Vagina (tissue), 2 donors: ENCODE measurements at regions not wholly inside any gene's neighbourhood (a gene's known extent, or its start where the extent isn't known, plus 50 kb on each side); places are given as distances from the start of the nearest gene placed in this dataset.
"Not testable (repeated sequence)": the region's sequence is repeated elsewhere in the genome, so short reads cannot be mapped to it uniquely, and the experiment has no call there.

Source experiments
- DNase-seq, 2 donors: peaks; one replicate each; pipeline ENCODE4 v3.0.0-alpha.2; 2017; ENCODE audit errors: extremely low spot score in 2 of 2
- H3K27ac ChIP-seq: fragments of 200-600 bp; sonication (generic); one replicate; pipeline ENCODE4 v1.5.1; 2019
- H3K27me3 ChIP-seq: fragments of 200-600 bp; sonication (generic); one replicate; pipeline ENCODE4 v1.5.1; 2019
- H3K36me3 ChIP-seq, 2 donors: fragments of 200-600 bp; sonication (generic); one replicate each; pipeline ENCODE4 v1.5.1; 2017 to 2019
- H3K4me1 ChIP-seq: fragments of 200-600 bp; sonication (generic); one replicate; pipeline ENCODE4 v1.5.1; 2019
- H3K4me3 ChIP-seq, 2 donors: fragments of 200-600 bp; sonication (generic); 1 replicate in 1 of 2; 2 replicates in 1 of 2; pipeline ENCODE4 v1.5.1; 2016 to 2019
- H3K9me3 ChIP-seq: fragments of 200-600 bp; sonication (generic); one replicate; pipeline ENCODE4 v1.5.1; 2019
- POLR2A ChIP-seq, 2 donors: fragments of 450-650 bp; IDR thresholded peaks; one replicate each; pipeline ENCODE4 v1.6.1; 2017; ENCODE audit warnings: antibody characterized with exemption in 2 of 2, mild to moderate bottlenecking in 2 of 2, moderate library complexity in 2 of 2
- POLR2AphosphoS5 ChIP-seq, 2 donors: sonication (generic); formaldehyde crosslinking; IDR thresholded peaks; one replicate each; pipeline ENCODE4 v1.9.0; 2017; ENCODE audit warnings: antibody characterized with exemption in 2 of 2, mild to moderate bottlenecking in 2 of 2, low read depth in 1 of 2; ENCODE audit not compliant: insufficient read depth in 1 of 2
- intact Hi-C: fragments of 100-400 bp; cut with DNase I; formaldehyde crosslinking; loops from one replicate; pipeline ENCODE4 v1.15.1; 2023
- TF ChIP-seq, protein P1 (sequence below), 3 experiments: fragments of 450-650 bp in 2 of 3; fragments of 200-600 bp in 1 of 3; sonication (generic) in 1 of 3; IDR thresholded peaks; one replicate each; pipeline ENCODE4 v1.5.1; 2017 to 2019; ENCODE audit warnings: antibody characterized with exemption in 3 of 3, mild to moderate bottlenecking in 2 of 3, moderate library complexity in 2 of 3

DNA sequence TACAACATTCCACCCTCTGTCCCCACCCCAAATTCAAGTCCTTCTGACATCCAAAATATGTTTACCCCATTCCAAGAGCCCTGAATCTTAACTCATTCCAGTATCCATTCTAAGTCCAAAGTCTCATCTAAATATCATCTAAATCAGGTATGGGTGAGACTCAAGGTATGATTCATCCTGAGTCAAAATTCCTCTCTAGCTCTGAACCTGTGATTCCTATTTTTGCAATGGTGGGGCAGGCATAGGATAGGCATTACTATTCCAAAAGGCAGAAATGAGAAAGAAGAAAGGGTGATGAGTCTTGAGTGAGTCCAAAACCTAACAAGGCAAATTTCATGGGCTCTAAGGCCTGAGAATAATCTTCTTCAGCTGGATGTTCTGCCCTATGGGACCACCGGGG lies 140.3 kb upstream of the FAR2 start:
- intact Hi-C loops, result no loop called here
- Histone ChIP-seq H3K4me1 (no peaks in the 10 kb centered on the region), H3K36me3 (no peaks in the 10 kb centered on the region), H3K4me3 (no peak overlapping the region), H3K27me3 (no peaks in the 10 kb centered on the region), H3K9me3 (no peaks in the 10 kb centered on the region), H3K27ac (no peak overlapping the region)
- no peak for DNase-seq
- TF ChIP-seq POLR2A (IDR thresholded peaks at IDR 0.05) (no peak), POLR2AphosphoS5 (IDR thresholded peaks at IDR 0.05; ENCODE audit: insufficient read depth in 1 of 2, low read depth in 1 of 2) (no peak)
- TF ChIP-seq, protein P1, sequence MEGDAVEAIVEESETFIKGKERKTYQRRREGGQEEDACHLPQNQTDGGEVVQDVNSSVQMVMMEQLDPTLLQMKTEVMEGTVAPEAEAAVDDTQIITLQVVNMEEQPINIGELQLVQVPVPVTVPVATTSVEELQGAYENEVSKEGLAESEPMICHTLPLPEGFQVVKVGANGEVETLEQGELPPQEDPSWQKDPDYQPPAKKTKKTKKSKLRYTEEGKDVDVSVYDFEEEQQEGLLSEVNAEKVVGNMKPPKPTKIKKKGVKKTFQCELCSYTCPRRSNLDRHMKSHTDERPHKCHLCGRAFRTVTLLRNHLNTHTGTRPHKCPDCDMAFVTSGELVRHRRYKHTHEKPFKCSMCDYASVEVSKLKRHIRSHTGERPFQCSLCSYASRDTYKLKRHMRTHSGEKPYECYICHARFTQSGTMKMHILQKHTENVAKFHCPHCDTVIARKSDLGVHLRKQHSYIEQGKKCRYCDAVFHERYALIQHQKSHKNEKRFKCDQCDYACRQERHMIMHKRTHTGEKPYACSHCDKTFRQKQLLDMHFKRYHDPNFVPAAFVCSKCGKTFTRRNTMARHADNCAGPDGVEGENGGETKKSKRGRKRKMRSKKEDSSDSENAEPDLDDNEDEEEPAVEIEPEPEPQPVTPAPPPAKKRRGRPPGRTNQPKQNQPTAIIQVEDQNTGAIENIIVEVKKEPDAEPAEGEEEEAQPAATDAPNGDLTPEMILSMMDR (IDR thresholded peaks at IDR 0.05), result no peak

GRCh38 chr12:29012673-29013072 lies 136.4 kb upstream of the FAR2 start:
- no peaks in the 10 kb centered on the region for H3K9me3 ChIP-seq
- no peak overlapping the region for H3K4me3 ChIP-seq
- H3K27ac ChIP-seq, result no peak overlapping the region
- TF ChIP-seq POLR2AphosphoS5 (IDR thresholded peaks at IDR 0.05; ENCODE audit: insufficient read depth in 1 of 2, low read depth in 1 of 2), result no peak
- TF ChIP-seq, protein P1 (IDR thresholded peaks at IDR 0.05), result no peak
- TF ChIP-seq POLR2A (IDR thresholded peaks at IDR 0.05), result no peak
- intact Hi-C loops, result no loop called here
- H3K36me3 ChIP-seq, result no peaks in the 10 kb centered on the region
- H3K4me1 ChIP-seq, result no peaks in the 10 kb centered on the region
- DNase-seq, result no peak
- H3K27me3 ChIP-seq, result no peaks in the 10 kb centered on the region

DNA sequence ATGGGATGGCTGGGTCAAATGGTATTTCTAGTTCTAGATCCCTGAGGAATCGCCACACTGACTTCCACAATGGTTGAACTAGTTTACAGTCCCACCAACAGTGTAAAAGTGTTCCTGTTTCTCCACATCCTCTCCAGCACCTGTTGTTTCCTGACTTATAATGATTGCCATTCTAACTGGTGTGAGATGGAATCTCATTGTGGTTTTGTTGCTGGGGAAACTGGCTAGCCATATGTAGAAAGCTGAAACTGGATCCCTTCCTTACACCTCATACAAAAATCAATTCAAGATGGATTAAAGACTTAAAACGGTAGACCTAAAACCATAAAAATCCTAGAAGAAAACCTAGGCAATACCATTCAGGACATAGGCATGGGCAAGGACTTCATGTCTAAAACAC lies 131.5 kb upstream of the FAR2 start:
- intact Hi-C loops, H3K4me1 ChIP-seq, H3K4me3 ChIP-seq, H3K36me3 ChIP-seq, DNase-seq, H3K27ac ChIP-seq, H3K9me3 ChIP-seq, H3K27me3 ChIP-seq: not testable (repeated sequence)

GRCh38 chr12:29023436-29024076 lies 125.5 kb upstream of the FAR2 start:
- H3K27ac ChIP-seq, result no peak overlapping the region
- intact Hi-C loops, result no loop called here
- H3K4me1 ChIP-seq, result peaks cover 8% of the 10 kb centered on the region
- H3K4me3 ChIP-seq, result no peak overlapping the region
- DNase-seq, result no peak
- no peaks in the 10 kb centered on the region for H3K9me3 ChIP-seq
- no peaks in the 10 kb centered on the region for H3K27me3 ChIP-seq
- TF ChIP-seq POLR2AphosphoS5 (IDR thresholded peaks at IDR 0.05; ENCODE audit: insufficient read depth in 1 of 2, low read depth in 1 of 2), result no peak
- TF ChIP-seq, protein P1 (IDR thresholded peaks at IDR 0.05), result no peak
- no peak for TF ChIP-seq POLR2A (IDR thresholded peaks at IDR 0.05)
- no peaks in the 10 kb centered on the region for H3K36me3 ChIP-seq

DNA sequence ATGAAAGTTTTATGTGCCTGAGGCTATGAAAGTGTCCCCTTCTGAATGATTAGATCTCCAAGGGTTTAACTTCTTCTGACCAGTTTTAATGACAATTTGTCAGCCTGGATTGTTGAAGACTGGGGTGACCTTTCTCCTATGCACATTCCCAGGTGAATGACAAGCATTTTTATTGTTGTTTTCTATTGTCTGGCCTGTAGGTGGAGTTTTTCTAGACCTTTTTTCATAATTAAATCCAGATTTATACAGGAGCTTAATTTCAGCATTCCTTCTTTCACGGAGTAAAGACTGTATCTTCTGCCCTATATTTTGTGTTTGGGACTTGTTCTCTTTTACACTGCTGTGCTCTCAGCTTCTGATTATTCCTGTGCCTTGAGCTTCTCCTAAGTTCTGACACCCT lies 125.0 kb upstream of the FAR2 start:
- no peak for DNase-seq
- no peaks in the 10 kb centered on the region for H3K9me3 ChIP-seq
- intact Hi-C loops, result no loop called here
- H3K4me3 ChIP-seq, result no peak overlapping the region
- H3K36me3 ChIP-seq, result no peaks in the 10 kb centered on the region
- H3K4me1 ChIP-seq, result peaks cover 8% of the 10 kb centered on the region
- TF ChIP-seq POLR2A (IDR thresholded peaks at IDR 0.05) (no peak), POLR2AphosphoS5 (IDR thresholded peaks at IDR 0.05; ENCODE audit: insufficient read depth in 1 of 2, low read depth in 1 of 2) (no peak)
- TF ChIP-seq, protein P1 (IDR thresholded peaks at IDR 0.05), result no peak
- H3K27ac ChIP-seq, result no peak overlapping the region
- no peaks in the 10 kb centered on the region for H3K27me3 ChIP-seq
